ENCODE measurements at regions not wholly inside any gene's neighbourhood (a gene's known extent, or its start where the extent isn't known, plus 50 kb on each side); places are given as distances from the start of the nearest gene placed in this dataset.

DNA sequence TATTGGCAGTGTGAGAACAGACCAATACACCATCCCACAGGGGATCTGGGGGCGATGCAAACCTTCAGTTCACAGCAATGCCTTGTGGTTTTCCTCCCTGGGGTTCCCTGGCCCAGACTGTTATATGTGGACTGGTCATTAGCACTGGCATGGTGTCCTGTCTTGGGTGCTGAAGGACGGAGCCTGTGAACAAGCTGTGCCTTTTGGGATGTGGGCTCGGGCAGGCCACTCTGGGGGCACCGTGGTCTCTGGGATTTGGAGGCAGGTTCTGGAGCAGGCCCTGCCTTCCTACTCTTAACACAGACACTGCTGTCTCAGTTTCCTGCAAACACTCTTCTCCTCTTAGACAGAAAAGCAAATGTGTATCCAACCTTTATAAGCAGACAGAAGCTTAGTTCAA is 93.0 kb upstream of the ADRA2C start:
- H3K27me3 ChIP-seq (ENCODE audit: control insufficient read depth in 3 of 3, insufficient read depth in 3 of 3, low read length in 2 of 3): peaks cover 0 to 8% (median 0%) of the 10 kb centered on the region in 3 donors
- no peaks in the 10 kb centered on the region for H3K36me3 ChIP-seq (ENCODE audit: control insufficient read depth in 4 of 4, insufficient read depth in 4 of 4, low read length in 4 of 4)
- whole genome bisulfite sequencing, 2 donors: 90% methylated on average over 4 of the region's 4 CpGs
- H3K4me3 ChIP-seq: no peak overlapping the region
- H3K4me1 ChIP-seq (ENCODE audit: control insufficient read depth in 5 of 5, insufficient read depth in 5 of 5, low read length in 5 of 5): peaks cover 0 to 10% (median 0%) of the 10 kb centered on the region in 5 donors
- no peak overlapping the region for H3K9ac ChIP-seq (ENCODE audit: insufficient read depth in 1 of 2, low read length in 2 of 2)
- H3K9me3 ChIP-seq (ENCODE audit: control insufficient read depth in 4 of 4, insufficient read depth in 3 of 4, low read length in 3 of 4): peaks cover 0 to 5% (median 2%) of the 10 kb centered on the region in 4 donors
- H3K27ac ChIP-seq (ENCODE audit: low read depth in 1 of 2, low read length in 1 of 2): no peak overlapping the region
- DNase-seq: no peak
- no peak for ATAC-seq (ENCODE audit: insufficient read depth, low FRiP score)
- TF ChIP-seq, protein P1, sequence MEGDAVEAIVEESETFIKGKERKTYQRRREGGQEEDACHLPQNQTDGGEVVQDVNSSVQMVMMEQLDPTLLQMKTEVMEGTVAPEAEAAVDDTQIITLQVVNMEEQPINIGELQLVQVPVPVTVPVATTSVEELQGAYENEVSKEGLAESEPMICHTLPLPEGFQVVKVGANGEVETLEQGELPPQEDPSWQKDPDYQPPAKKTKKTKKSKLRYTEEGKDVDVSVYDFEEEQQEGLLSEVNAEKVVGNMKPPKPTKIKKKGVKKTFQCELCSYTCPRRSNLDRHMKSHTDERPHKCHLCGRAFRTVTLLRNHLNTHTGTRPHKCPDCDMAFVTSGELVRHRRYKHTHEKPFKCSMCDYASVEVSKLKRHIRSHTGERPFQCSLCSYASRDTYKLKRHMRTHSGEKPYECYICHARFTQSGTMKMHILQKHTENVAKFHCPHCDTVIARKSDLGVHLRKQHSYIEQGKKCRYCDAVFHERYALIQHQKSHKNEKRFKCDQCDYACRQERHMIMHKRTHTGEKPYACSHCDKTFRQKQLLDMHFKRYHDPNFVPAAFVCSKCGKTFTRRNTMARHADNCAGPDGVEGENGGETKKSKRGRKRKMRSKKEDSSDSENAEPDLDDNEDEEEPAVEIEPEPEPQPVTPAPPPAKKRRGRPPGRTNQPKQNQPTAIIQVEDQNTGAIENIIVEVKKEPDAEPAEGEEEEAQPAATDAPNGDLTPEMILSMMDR (IDR thresholded peaks at IDR 0.05; ENCODE audit: control extremely low read depth, extremely low read depth): no peak

DNA sequence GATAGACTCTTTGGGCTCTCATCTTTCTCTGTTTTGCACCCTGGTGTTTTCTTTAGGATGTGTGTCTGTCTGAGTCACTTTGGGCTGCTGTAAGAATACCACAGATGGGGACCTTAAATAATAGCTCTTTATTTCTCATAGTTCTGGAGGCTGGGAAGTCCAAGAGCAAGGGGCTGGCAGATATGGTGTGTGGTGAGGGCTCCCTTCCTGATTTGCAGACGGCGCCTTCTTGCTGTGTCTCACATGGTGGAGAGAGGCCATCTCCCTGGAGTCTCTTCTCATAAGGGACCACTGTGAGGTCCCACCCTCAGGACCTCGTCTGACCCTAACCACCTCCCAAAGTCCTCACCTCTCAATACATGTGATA is 93.7 kb upstream of the ADRA2C start:
- TF ChIP-seq, protein P1 (IDR thresholded peaks at IDR 0.05; ENCODE audit: control extremely low read depth, extremely low read depth): no peak
- peaks cover 0 to 6% (median 0%) of the 10 kb centered on the region in 3 donors for H3K27me3 ChIP-seq (ENCODE audit: control insufficient read depth in 3 of 3, insufficient read depth in 3 of 3, low read length in 2 of 3)
- peaks cover 0 to 10% (median 0%) of the 10 kb centered on the region in 5 donors for H3K4me1 ChIP-seq (ENCODE audit: control insufficient read depth in 5 of 5, insufficient read depth in 5 of 5, low read length in 5 of 5)
- 84 to 90% methylated on average over 3 of the region's 3 CpGs for WGBS, 2 donors
- ATAC-seq (ENCODE audit: insufficient read depth, low FRiP score) (no peak), DNase-seq (no peak)
- no peaks in the 10 kb centered on the region for H3K36me3 ChIP-seq (ENCODE audit: control insufficient read depth in 4 of 4, insufficient read depth in 4 of 4, low read length in 4 of 4)
- no peak overlapping the region for H3K4me3 ChIP-seq
- H3K27ac ChIP-seq (ENCODE audit: low read depth in 1 of 2, low read length in 1 of 2): no peak overlapping the region
- H3K9ac ChIP-seq (ENCODE audit: insufficient read depth in 1 of 2, low read length in 2 of 2): no peak overlapping the region
- H3K9me3 ChIP-seq (ENCODE audit: control insufficient read depth in 4 of 4, insufficient read depth in 3 of 4, low read length in 3 of 4): peaks cover 0 to 9% (median 2%) of the 10 kb centered on the region in 4 donors

DNA sequence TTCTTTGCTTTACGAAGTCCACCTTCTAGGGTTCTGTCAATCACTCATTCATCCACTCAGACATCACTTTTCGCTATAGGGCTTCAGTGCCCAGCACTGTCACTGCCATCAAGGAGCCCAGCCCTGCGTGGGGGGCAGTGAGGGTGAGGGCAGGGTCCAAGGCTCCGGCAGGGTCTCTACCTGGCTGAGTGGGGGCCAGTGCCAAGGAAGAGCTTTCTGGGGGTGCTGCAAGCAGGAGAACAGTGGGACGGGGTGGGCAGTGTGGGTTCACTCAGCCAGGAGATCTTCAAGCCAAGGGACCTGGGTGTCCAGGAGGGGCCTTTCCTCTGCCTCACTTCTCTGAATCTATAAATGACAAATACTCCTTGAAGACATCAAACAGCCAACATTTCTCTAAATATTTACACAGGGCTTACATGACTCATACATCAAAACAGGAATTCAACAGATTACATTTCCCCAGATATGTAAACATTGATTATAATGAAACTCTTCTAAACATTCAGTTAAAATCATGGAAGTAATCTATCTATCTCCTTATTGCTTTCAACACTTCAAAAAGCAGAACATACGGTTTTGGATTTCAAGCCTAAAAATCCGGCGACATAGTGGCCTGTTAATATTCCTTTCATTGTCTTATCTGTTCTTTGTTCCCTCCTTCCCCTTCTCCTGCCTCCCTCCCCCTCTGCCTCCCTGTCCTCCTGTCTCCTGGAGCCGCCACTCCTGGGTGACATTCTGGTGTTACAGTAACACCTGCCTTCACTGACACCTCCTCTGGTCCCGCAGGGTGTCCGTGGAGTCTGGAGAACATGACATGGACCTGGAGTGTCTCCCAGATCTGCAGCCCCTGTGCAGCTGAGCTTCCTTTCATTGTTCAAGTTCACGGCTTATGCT is 94.4 kb upstream of the ADRA2C start:
- Histone ChIP-seq H3K27me3 (ENCODE audit: control insufficient read depth in 3 of 3, insufficient read depth in 3 of 3, low read length in 2 of 3) (peaks cover 0 to 6% (median 0%) of the 10 kb centered on the region in 3 donors), H3K4me3 (no peak overlapping the region), H3K9ac (ENCODE audit: insufficient read depth in 1 of 2, low read length in 2 of 2) (no peak overlapping the region), H3K9me3 (ENCODE audit: control insufficient read depth in 4 of 4, insufficient read depth in 3 of 4, low read length in 3 of 4) (peaks cover 0 to 15% (median 2%) of the 10 kb centered on the region in 4 donors), H3K27ac (ENCODE audit: low read depth in 1 of 2, low read length in 1 of 2) (no peak overlapping the region), H3K4me1 (ENCODE audit: control insufficient read depth in 5 of 5, insufficient read depth in 5 of 5, low read length in 5 of 5) (peaks cover 0 to 10% (median 0%) of the 10 kb centered on the region in 5 donors), H3K36me3 (ENCODE audit: control insufficient read depth in 4 of 4, insufficient read depth in 4 of 4, low read length in 4 of 4) (no peaks in the 10 kb centered on the region)
- TF ChIP-seq, protein P1 (IDR thresholded peaks at IDR 0.05; ENCODE audit: control extremely low read depth, extremely low read depth): no peak
- peak in 1 of 3 donors; percentile 20 for DNase-seq
- 51 to 63% methylated on average over 12 of the region's 12 CpGs for WGBS, 2 donors
- ATAC-seq (ENCODE audit: insufficient read depth, low FRiP score): no peak
